AG10803 (cell line): ENCODE measurements at regions not wholly inside any gene's neighbourhood (a gene's known extent, or its start where the extent isn't known, plus 50 kb on each side); places are given as distances from the start of the nearest gene placed in this dataset.

ENCODE experiments used
- DNase-seq: peaks from one replicate; pipeline ENCODE4 v3.0.0; 2010; ENCODE audit warnings: low read depth
- H3K4me3 ChIP-seq: 2 replicates; pipeline ENCODE4 v1.5.1; 2011; ENCODE audit warnings: mild to moderate bottlenecking, low read length, control low read depth
- CTCF ChIP-seq: conservative IDR thresholded peaks from 2 replicates; pipeline ENCODE4 v1.5.1; 2011; ENCODE audit warnings: mild to moderate bottlenecking, low read length, control low read depth, inconsistent platforms

- DNase-seq: no peak
- no peak for TF ChIP-seq CTCF
- no peak overlapping the region for H3K4me3 ChIP-seq
Observed at GRCh38 chr6:147017153-147017552, 187.1 kb upstream of the STXBP5 start.

- DNase-seq: no peak
- TF ChIP-seq CTCF: no peak
- no peak overlapping the region for H3K4me3 ChIP-seq
Observed at GRCh38 chr6:147019001-147019400, 185.2 kb upstream of the STXBP5 start.

DNA sequence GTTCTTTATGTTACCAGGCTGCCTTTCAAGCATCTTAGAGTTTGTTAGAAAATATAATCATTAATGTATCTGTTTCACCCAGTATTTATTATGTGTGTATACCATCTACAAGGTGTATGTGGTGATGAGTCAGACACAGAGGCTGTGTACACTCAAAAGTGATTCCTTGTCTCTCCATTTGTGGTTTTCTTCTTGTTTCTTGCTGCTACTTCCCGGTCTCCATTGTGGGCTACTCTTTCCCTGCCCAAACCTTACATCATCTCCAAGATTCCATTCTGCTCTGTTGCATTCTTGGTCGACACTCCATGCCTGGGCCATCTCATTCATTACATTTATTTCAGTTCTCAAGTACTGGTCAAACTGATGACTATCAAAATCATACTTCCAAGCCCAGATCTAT is 182.2 kb upstream of the STXBP5 start:
- no peak overlapping the region for H3K4me3 ChIP-seq
- DNase-seq: peak; percentile 62
- TF ChIP-seq CTCF: no peak

GRCh38 chr6:147023148-147023547 is 181.1 kb upstream of the STXBP5 start:
- no peak for DNase-seq
- TF ChIP-seq CTCF: no peak
- no peak overlapping the region for H3K4me3 ChIP-seq

DNA sequence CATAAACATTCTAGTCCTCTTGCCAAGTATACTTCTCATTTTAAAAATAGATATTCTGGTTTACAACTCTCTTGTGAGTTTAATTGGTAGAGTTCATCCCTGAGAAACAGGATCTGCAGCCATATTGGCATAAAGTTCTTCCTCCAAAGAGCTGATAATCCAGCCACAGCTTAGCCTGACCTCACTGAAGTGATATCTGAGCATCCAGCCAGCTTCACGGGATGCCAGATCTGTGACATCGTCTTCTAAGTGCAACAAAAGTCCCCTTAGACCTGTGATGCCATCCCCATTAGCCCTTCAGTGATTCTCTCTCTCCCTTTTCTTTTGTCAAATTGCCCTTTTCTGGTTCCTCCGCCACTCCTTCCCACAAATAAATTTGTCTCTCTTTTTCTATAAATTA is 180.6 kb upstream of the STXBP5 start:
- DNase-seq: no peak
- no peak overlapping the region for H3K4me3 ChIP-seq
- no peak for TF ChIP-seq CTCF

- DNase-seq: no peak
- H3K4me3 ChIP-seq: no peak overlapping the region
- TF ChIP-seq CTCF: no peak
Observed at GRCh38 chr6:147029923-147030322, 174.3 kb upstream of the STXBP5 start.

DNA sequence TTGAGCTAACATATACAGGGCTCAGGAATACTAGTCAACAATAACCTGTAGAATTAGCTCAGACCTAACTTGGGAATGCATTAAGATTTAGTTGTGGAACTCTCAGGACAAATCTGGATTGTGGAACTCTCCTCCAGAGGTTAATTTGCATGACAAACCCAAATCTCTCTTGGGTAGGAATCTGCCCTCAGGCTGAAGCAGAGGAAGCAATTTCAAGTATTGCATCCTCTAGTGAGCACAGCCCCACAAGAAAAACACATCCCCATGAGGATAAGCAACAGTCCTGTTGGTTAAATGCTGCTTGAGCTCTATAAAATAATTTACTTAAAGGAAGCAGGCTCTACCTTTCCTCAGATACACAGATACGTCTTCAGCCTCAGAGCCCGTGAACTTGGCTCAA is 170.9 kb upstream of the STXBP5 start:
- DNase-seq: peak; percentile 28
- no peak for TF ChIP-seq CTCF

More for the DNA sequence above, 170.9 kb upstream of the STXBP5 start:
- no peak overlapping the region for H3K4me3 ChIP-seq
